ENCODE measurements at regions not wholly inside any gene's neighbourhood (a gene's known extent, or its start where the extent isn't known, plus 50 kb on each side); places are given as distances from the start of the nearest gene placed in this dataset.

DNA sequence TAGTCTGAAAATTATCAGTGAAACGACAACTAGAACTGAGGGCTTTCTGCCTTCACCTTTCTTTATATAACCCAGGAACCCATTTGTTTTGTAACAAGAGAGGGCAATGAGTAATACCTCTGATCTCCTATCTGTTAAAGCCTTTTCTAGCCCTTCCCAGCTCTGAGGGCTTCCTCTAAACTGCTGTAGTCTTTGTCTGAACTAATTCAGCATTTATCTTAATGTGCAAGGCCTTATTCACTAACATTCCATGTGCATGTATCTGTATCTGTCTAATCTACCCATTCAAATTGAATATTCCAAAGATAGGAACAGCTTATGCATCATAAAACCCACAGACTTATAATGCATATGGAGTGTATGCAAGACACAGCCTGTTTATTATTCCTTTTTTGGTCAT lies 167.1 kb downstream of the LYPLAL1 start:
- POLR2A ChIA-PET: no interaction called here
- H3K36me3 Mint-ChIP-seq: peaks cover 0 to 26% (median 10%) of the 10 kb centered on the region in 3 donors

DNA sequence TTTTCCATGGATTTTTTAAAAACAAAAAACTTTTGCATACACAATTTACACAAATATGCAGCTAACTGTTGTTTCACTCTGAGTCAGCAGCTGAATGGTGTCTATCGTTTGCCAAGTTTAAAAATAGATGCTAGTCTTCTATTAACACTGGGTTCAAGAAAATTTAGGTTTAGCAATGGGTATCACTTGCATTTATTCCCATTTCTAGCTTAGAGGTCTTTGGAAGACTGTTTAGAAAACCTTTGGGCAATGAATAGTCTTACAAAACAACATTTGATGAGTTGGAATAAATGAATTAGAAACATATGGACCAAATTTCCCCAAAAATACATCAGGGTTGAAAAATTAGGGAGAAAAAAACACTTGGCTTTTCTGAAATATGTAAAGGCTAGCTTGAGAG lies 165.8 kb downstream of the LYPLAL1 start:
- DNase-seq (no peak), ATAC-seq (no peak)
- Mint-ChIP-seq H3K9me3 (peaks cover 0 to 12% (median 5%) of the 10 kb centered on the region in 9 donors), H3K27me3 (no peaks in the 10 kb centered on the region), H3K36me3 (peaks cover 0 to 15% (median 7%) of the 10 kb centered on the region in 3 donors), H3K27ac (no peak overlapping the region), H3K4me1 (no peaks in the 10 kb centered on the region), H3K4me3 (no peak overlapping the region)
- POLR2A ChIA-PET: no interaction called here

More for the DNA sequence above, 167.1 kb downstream of the LYPLAL1 start:
- Mint-ChIP-seq H3K27me3 (no peaks in the 10 kb centered on the region), H3K4me1 (no peaks in the 10 kb centered on the region), H3K9me3 (peaks cover 2 to 26% (median 16%) of the 10 kb centered on the region in 9 donors), H3K4me3 (no peak overlapping the region), H3K27ac (no peak overlapping the region)
- ATAC-seq (no peak), DNase-seq (no peak)

DNA sequence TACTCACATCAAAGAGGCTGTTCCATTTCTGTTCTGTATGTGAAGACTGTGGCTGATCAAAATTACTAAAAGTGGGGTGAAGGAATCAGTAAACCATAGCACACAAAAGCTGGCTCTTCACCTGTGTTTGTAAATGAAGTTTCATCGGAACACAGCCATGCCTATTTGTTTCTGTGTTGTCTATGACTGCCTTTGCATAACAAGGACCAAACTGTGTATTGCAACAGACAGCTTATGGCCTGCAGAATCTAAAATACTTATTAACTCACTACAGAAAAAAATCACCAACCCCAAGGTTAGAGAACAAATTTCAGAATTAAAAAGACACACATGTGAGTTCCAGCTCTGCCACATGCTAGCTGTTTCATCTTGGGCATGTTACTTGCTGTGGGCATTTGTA lies 163.9 kb downstream of the LYPLAL1 start:
- Mint-ChIP-seq H3K36me3 (no peaks in the 10 kb centered on the region), H3K4me3 (no peak overlapping the region)

DNA sequence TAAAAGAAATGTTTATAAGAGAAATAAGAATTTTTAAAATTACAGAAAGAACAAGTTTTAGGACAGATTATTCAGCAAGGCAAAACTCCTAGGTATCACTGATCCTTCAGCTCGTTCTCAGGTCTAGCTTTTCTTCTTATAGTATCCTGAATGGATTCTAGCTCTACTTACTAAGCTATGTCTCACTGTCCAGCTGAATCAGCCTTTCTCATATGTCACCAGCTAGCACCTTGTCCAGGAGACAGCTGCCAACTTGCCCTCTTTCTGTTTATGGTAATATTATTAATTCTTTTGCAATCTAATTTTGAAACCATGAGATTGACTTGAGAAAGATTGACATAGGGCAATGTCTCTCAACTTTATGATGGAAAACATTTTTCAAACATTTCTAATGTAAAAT lies 159.9 kb downstream of the LYPLAL1 start:
- no peaks in the 10 kb centered on the region for H3K4me1 Mint-ChIP-seq
- no peak for DNase-seq
- no peaks in the 10 kb centered on the region for H3K27me3 Mint-ChIP-seq
- no peak overlapping the region for H3K27ac Mint-ChIP-seq
- H3K4me3 Mint-ChIP-seq: no peak overlapping the region
- POLR2A ChIA-PET: no interaction called here
- H3K9me3 Mint-ChIP-seq: peaks cover 0 to 7% (median 0%) of the 10 kb centered on the region in 9 donors
- no peak for ATAC-seq
- no peaks in the 10 kb centered on the region for H3K36me3 Mint-ChIP-seq

More for the DNA sequence above, 163.9 kb downstream of the LYPLAL1 start:
- Mint-ChIP-seq H3K4me1 (no peaks in the 10 kb centered on the region), H3K27me3 (no peaks in the 10 kb centered on the region), H3K27ac (no peak overlapping the region), H3K9me3 (peaks cover 0 to 4% (median 0%) of the 10 kb centered on the region in 9 donors)
- ATAC-seq (no peak), DNase-seq (no peak)
- POLR2A ChIA-PET: no interaction called here

GRCh38 chr1:219331424-219331823 lies 157.7 kb downstream of the LYPLAL1 start:
- peaks cover 0 to 8% (median 4%) of the 10 kb centered on the region in 3 donors for H3K36me3 Mint-ChIP-seq
- no peaks in the 10 kb centered on the region for H3K4me1 Mint-ChIP-seq
- no peak overlapping the region for H3K27ac Mint-ChIP-seq
- peaks cover 0 to 21% (median 12%) of the 10 kb centered on the region in 9 donors for H3K9me3 Mint-ChIP-seq
- ATAC-seq (no peak), DNase-seq (no peak)
- POLR2A ChIA-PET: no interaction called here
- no peaks in the 10 kb centered on the region for H3K27me3 Mint-ChIP-seq
- no peak overlapping the region for H3K4me3 Mint-ChIP-seq

DNA sequence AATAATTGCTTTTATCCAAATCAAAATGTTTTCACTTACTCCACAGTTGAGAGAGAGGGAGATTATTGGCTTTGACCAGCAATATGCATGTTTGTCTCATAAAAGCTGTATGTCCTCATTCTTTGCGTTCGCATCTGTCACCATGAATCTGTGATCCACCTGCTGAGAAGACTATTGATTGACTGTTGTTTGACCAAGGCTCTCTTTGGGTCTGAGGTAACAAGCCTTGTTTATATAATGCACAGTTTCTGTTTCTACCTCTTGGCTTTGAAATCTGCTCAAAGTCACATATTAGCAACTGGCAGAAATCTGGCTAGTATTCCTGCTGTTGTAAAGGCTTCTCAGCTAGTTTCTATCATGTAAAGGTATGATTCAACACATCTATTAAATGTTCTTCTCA lies 157.0 kb downstream of the LYPLAL1 start:
- Mint-ChIP-seq H3K4me1 (no peaks in the 10 kb centered on the region), H3K36me3 (peaks cover 0 to 8% (median 4%) of the 10 kb centered on the region in 3 donors), H3K27me3 (no peaks in the 10 kb centered on the region), H3K9me3 (peaks cover 0 to 21% (median 14%) of the 10 kb centered on the region in 9 donors), H3K4me3 (no peak overlapping the region), H3K27ac (no peak overlapping the region)
- POLR2A ChIA-PET: no interaction called here
- ATAC-seq (no peak), DNase-seq (no peak)

DNA sequence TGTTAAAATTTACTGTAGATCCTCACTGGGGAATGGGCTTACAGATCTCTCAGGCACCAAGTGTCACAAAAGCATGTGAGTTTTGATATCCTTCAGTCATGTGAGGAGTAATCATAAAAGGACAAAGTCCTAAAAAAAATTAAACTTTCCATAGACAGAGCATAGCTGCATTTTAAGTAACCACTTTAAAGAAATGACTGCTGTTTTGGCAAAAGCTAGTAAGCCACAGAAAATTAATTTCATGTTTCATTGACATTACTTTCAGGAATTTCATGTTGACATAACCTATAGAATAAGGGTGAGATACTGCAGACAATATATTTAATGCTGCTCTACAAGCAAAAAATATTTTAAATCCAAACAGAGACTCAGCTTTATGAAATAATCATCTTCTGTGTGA lies 156.3 kb downstream of the LYPLAL1 start:
- Mint-ChIP-seq H3K27me3 (no peaks in the 10 kb centered on the region), H3K27ac (no peak overlapping the region), H3K36me3 (peaks cover 0 to 8% (median 4%) of the 10 kb centered on the region in 3 donors), H3K4me1 (no peaks in the 10 kb centered on the region), H3K4me3 (no peak overlapping the region), H3K9me3 (peaks cover 0 to 21% (median 14%) of the 10 kb centered on the region in 9 donors)
- POLR2A ChIA-PET: no interaction called here
- ATAC-seq (no peak), DNase-seq (no peak)

GRCh38 chr1:219329578-219329977 lies 155.9 kb downstream of the LYPLAL1 start:
- Mint-ChIP-seq H3K36me3 (peaks cover 0 to 8% (median 4%) of the 10 kb centered on the region in 3 donors), H3K27ac (no peak overlapping the region), H3K4me3 (no peak overlapping the region), H3K27me3 (no peaks in the 10 kb centered on the region), H3K4me1 (no peaks in the 10 kb centered on the region), H3K9me3 (peaks cover 0 to 21% (median 14%) of the 10 kb centered on the region in 9 donors)
- no peak for ATAC-seq
- no peak for DNase-seq
- POLR2A ChIA-PET: no interaction called here

DNA sequence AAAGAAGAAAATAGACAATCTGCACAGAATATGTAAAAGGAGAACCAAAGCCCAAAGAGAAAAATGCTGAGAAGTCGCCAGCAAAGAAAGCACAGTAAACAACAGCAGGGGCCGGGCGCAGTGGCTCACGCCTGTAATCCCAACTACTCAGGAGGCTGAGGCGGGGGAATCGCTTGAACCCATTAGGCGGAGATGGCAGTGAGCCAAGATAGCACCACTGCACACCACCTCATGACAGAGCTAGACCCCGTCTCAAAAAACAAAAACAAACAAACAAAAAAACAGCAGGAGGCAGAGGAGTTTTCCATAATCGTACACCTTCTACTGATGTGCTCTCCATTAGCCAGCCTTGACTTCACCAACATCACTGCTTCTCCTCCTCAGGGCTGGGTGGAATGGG lies 153.2 kb downstream of the LYPLAL1 start:
- DNase-seq: no peak
- Mint-ChIP-seq H3K9me3 (peaks cover 0 to 21% (median 13%) of the 10 kb centered on the region in 9 donors), H3K27ac (no peak overlapping the region), H3K36me3 (peaks cover 0 to 8% (median 4%) of the 10 kb centered on the region in 3 donors), H3K4me1 (no peaks in the 10 kb centered on the region), H3K27me3 (no peaks in the 10 kb centered on the region), H3K4me3 (no peak overlapping the region)
- POLR2A ChIA-PET: no interaction called here
- no peak for ATAC-seq

- Mint-ChIP-seq H3K36me3 (peaks cover 0 to 10% (median 4%) of the 10 kb centered on the region in 3 donors), H3K27me3 (no peaks in the 10 kb centered on the region), H3K4me1 (no peaks in the 10 kb centered on the region), H3K4me3 (no peak overlapping the region), H3K27ac (no peak overlapping the region), H3K9me3 (peaks cover 0 to 21% (median 14%) of the 10 kb centered on the region in 9 donors)
- DNase-seq (no peak), ATAC-seq (no peak)
- POLR2A ChIA-PET: no interaction called here
Observed at GRCh38 chr1:219325368-219325742, 151.7 kb downstream of the LYPLAL1 start.

GRCh38 chr1:219324629-219325367 lies 151.1 kb downstream of the LYPLAL1 start:
- Mint-ChIP-seq H3K4me3 (no peak overlapping the region), H3K4me1 (no peaks in the 10 kb centered on the region), H3K27ac (no peak overlapping the region), H3K27me3 (no peaks in the 10 kb centered on the region), H3K9me3 (peaks cover 0 to 26% (median 17%) of the 10 kb centered on the region in 9 donors), H3K36me3 (peaks cover 0 to 10% (median 9%) of the 10 kb centered on the region in 3 donors)
- POLR2A ChIA-PET: no interaction called here
- ATAC-seq (no peak), DNase-seq (no peak)

- Mint-ChIP-seq H3K27ac (no peak overlapping the region), H3K36me3 (peaks cover 0 to 10% (median 10%) of the 10 kb centered on the region in 3 donors), H3K9me3 (peaks cover 0 to 28% (median 17%) of the 10 kb centered on the region in 9 donors), H3K4me3 (no peak overlapping the region), H3K27me3 (no peaks in the 10 kb centered on the region), H3K4me1 (no peaks in the 10 kb centered on the region)
- POLR2A ChIA-PET: no interaction called here
- DNase-seq (no peak), ATAC-seq (no peak)
Observed at GRCh38 chr1:219324171-219324570, 150.5 kb downstream of the LYPLAL1 start.

DNA sequence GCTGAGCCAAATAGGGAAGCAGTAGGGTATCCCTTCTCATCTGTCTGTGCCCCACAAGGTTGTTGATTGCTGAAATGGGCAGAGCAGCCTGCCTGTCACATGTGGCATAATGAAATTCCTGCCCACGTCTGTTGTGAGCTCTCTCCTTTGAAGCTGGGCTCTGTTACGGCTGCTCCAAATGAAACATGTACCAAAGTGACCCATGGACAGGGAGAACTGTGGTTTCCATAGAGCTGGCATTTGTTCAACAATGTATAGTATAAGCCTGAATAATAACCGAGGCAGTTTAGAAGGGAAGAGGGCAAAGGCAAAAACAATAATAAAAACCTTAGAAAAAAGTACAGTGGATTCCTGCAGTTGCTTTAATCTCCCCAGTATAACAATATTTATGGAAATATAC lies 149.7 kb downstream of the LYPLAL1 start:
- no peak for ATAC-seq
- Mint-ChIP-seq H3K9me3 (peaks cover 0 to 26% (median 18%) of the 10 kb centered on the region in 9 donors), H3K27me3 (no peaks in the 10 kb centered on the region), H3K36me3 (peaks cover 0 to 10% (median 10%) of the 10 kb centered on the region in 3 donors), H3K4me3 (no peak overlapping the region), H3K27ac (no peak overlapping the region), H3K4me1 (no peaks in the 10 kb centered on the region)
- POLR2A ChIA-PET: no interaction called here
- DNase-seq: no peak

DNA sequence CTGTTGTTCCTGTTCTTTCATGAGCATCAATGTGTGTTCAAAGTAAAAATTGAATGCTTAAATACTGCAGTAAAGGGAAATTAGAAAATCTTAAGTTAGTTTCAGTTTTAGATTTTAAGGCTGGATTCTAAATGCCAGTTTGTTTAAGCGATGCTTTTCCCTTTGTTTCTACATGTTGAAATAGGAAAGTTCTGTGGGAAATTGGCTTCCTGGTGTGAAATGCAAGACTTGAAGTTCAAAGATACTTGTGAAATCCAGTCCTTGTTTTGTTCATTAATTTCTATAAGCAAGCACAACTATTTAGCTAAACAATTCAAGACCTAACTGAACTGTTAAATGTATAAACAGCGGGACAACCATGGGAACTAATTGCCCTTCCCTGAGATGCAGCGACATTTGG lies 149.1 kb downstream of the LYPLAL1 start:
- DNase-seq (no peak), ATAC-seq (no peak)
- Mint-ChIP-seq H3K27me3 (no peaks in the 10 kb centered on the region), H3K27ac (no peak overlapping the region), H3K4me1 (no peaks in the 10 kb centered on the region), H3K4me3 (no peak overlapping the region), H3K9me3 (peaks cover 0 to 25% (median 14%) of the 10 kb centered on the region in 9 donors), H3K36me3 (peaks cover 0 to 10% (median 5%) of the 10 kb centered on the region in 3 donors)
- POLR2A ChIA-PET: no interaction called here
